ENCODE measurements at regions not wholly inside any gene's neighbourhood (a gene's known extent, or its start where the extent isn't known, plus 50 kb on each side); places are given as distances from the start of the nearest gene placed in this dataset.

DNA sequence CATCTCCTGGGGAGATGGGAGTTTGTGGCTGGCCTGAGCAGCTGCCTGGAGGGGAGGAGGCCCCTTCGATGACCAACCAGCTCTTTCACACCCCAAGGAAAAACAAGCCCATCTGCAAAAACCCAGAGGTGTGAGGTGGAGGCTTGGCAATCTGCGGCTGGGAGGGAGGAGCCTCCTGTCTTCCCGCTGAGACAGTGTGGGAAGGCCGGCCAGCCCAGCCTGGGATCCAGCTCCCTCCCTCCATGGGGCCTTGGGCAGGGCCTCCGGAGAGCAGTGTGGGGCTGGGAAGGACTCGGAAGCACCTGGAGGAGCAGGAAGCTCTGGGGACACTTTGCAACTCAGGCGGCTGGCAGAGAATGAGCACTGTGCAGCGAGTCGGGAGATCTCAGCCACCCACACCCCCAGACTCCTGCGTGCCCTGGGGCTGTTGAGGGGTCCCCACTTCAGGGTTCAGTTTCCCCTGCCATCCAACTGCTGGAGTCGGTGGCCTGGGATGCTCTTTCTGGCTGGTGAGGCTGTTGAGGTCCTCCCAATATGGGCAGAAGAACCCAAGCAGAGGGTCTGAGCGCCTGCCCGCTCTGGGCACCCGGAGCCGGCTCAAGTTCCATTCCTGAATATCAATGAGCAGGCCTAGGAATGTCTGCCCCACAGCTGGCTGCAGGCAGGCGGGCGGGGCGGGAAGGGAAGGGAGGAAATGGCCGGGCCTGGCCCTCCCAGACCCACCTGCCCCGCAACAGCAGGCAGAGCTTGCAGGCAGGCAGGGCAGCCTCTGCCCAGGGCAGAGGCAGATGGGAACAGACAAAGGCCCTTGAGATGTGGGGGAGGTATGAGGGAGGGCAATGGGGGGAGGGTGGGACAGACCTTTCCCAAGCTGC is 101.1 kb downstream of the FGF18 start:
- H2AFZ ChIP-seq (ENCODE audit: low read length): peak overlapping the region; percentile 19; the same call in 1 of the 2 replicates
- H3K36me3 ChIP-seq (ENCODE audit: control insufficient read depth in 2 of 4, insufficient read depth in 4 of 4, low read length in 3 of 4): no peaks in the 10 kb centered on the region
- 21% methylated on average over 15 of the region's 20 CpGs; no CpG with 5 or more reads in 1 of the 2 experiments for WGBS, 2 experiments (ENCODE audit: extremely low coverage in 1 of 2, insufficient coverage in 1 of 2, insufficient read length in 1 of 2, insufficient replicate concordance in 2 of 2, low coverage in 1 of 2, low lambda C conversion rate in 2 of 2, missing lambda C conversion rate in 1 of 2)
- no peak overlapping the region for H3K9ac ChIP-seq (replicated peaks in 1 of 4; ENCODE audit: extremely low read depth in 1 of 4, low read depth in 3 of 4, low read length in 3 of 4)
- ChIA-PET CTCF (ENCODE audit: partially characterized antibody) (interaction anchor here (0.7 to 3.4 kb wide), 13 partner anchors 11 to 486 kb away, joined by 3 to 21 read pairs (median 4); partner anchors contain the start of genes FBXW11 and FGF18), POLR2A (ENCODE audit: partially characterized antibody) (interaction anchor here (0.5 to 2.4 kb wide), 15 partner anchors 8 to 132 kb away, joined by 3 to 7 read pairs (median 3); partner anchors contain the start of gene NPM1)
- H4K5ac ChIP-seq (ENCODE audit: insufficient read length, low read depth, low read length): peak overlapping the region; percentile 13
- H3K27ac ChIP-seq (ENCODE audit: low read depth, low read length): peak overlapping the region; percentile 43; the same call in 1 of the 2 replicates
- peak overlapping the region; percentile 54 for H3K4ac ChIP-seq (replicated peaks; ENCODE audit: insufficient read length, low read depth, low read length)
- peak overlapping the region; percentile 91 for H2BK120ac ChIP-seq (replicated peaks; ENCODE audit: low read depth, low read length)
- DNase-seq (ENCODE audit: low read depth in 1 of 2, low spot score in 2 of 2) (peak; percentile 49 to 75), FAIRE-seq (no peak)
- peak overlapping the region; percentile 87; the same call in 1 of the 2 replicates for H4K8ac ChIP-seq (ENCODE audit: extremely low read depth, insufficient read depth, low read length)
- peak overlapping the region; percentile 65; the same call in 1 of the 2 replicates for H2AK5ac ChIP-seq (ENCODE audit: low read depth, low read length)
- H3K4me3 ChIP-seq (ENCODE audit: extremely low read depth in 1 of 4, insufficient read depth in 2 of 4, low read depth in 3 of 4, low read length in 4 of 4): peak overlapping the region in 3 of 4 experiments; percentile 21 to 46 (median 23); a peak in 5 of 8 replicates
- peak overlapping the region; percentile 77; the same call in 1 of the 2 replicates for H2BK5ac ChIP-seq (ENCODE audit: low read depth, low read length)
- no peaks in the 10 kb centered on the region; the same call in 1 of the 2 replicates for H3K23me2 ChIP-seq (ENCODE audit: low read depth, low read length)
- peak overlapping the region; percentile 77 for H2BK15ac ChIP-seq (ENCODE audit: low read length)
- peaks cover 0 to 12% (median 2%) of the 10 kb centered on the region in 4 experiments; a peak in 3 of 7 replicates for H3K27me3 ChIP-seq (replicated peaks in 1 of 4; ENCODE audit: control insufficient read depth in 3 of 4, extremely low read depth in 1 of 4, insufficient read depth in 3 of 4, low read length in 3 of 4)
- H2BK20ac ChIP-seq (ENCODE audit: low read length): peak overlapping the region; percentile 99
- H4K20me1 ChIP-seq (replicated peaks in 1 of 2; ENCODE audit: control insufficient read depth in 1 of 2, insufficient read depth in 2 of 2, low read length in 2 of 2): no peaks in the 10 kb centered on the region
- H3K9me3 ChIP-seq (ENCODE audit: insufficient read depth in 2 of 2, low read depth in 1 of 2, low read length in 1 of 2): peaks cover 0 to 3% of the 10 kb centered on the region in 2 experiments; a peak in 1 of 4 replicates
- H3K4me2 ChIP-seq (ENCODE audit: insufficient read depth in 1 of 2, low read depth in 2 of 2, low read length in 2 of 2): peak overlapping the region; percentile 25 to 70
- H4K91ac ChIP-seq (replicated peaks; ENCODE audit: insufficient read length, low read length): peak overlapping the region; percentile 95
- H3K79me2 ChIP-seq (ENCODE audit: control insufficient read depth in 1 of 2, insufficient read depth in 2 of 2, low read length in 2 of 2): no peaks in the 10 kb centered on the region
- peak overlapping the region; percentile 94 for H3K18ac ChIP-seq (ENCODE audit: extremely low read depth, low read length)
- no peak overlapping the region for H3K23ac ChIP-seq (ENCODE audit: insufficient read length)
- H3K56ac ChIP-seq (replicated peaks; ENCODE audit: insufficient read length, low read depth, low read length): peak overlapping the region; percentile 40
- H2BK12ac ChIP-seq (ENCODE audit: low read depth, low read length): peak overlapping the region; percentile 99; the same call in 1 of the 2 replicates
- H3K79me1 ChIP-seq (ENCODE audit: low read depth, low read length): no peaks in the 10 kb centered on the region
- H3K4me1 ChIP-seq (replicated peaks in 1 of 4; ENCODE audit: control insufficient read depth in 3 of 4, insufficient read depth in 4 of 4, low read length in 3 of 4): peaks cover 10 to 37% (median 20%) of the 10 kb centered on the region in 4 experiments
- H3K14ac ChIP-seq (ENCODE audit: insufficient read length): no peak overlapping the region
- TF ChIP-seq, protein P1, sequence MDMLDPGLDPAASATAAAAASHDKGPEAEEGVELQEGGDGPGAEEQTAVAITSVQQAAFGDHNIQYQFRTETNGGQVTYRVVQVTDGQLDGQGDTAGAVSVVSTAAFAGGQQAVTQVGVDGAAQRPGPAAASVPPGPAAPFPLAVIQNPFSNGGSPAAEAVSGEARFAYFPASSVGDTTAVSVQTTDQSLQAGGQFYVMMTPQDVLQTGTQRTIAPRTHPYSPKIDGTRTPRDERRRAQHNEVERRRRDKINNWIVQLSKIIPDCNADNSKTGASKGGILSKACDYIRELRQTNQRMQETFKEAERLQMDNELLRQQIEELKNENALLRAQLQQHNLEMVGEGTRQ (IDR thresholded peaks at IDR 0.05; ENCODE audit: low read length): no peak
- 0 out of 2 replicates have a peak, but pooled peaks have one; percentile 21 for TF ChIP-seq SRF (IDR thresholded peaks at IDR 0.05; ENCODE audit: low read depth, low read length)
- TF ChIP-seq ASH2L (IDR thresholded peaks at IDR 0.05; ENCODE audit: low read length): peak; percentile 64
- no peak for TF ChIP-seq RXRA (IDR thresholded peaks at IDR 0.05; ENCODE audit: insufficient read depth, low read depth, low read length)
- TF ChIP-seq SIX5 (IDR thresholded peaks at IDR 0.05; ENCODE audit: low read depth, low read length): no peak
- no peak for TF ChIP-seq NRF1 (IDR thresholded peaks at IDR 0.05; ENCODE audit: low read depth, low read length)
- TF ChIP-seq HDAC6 (IDR thresholded peaks at IDR 0.05; ENCODE audit: low read depth, low read length): no peak
- 0 out of 2 replicates have a peak, but pooled peaks have one; percentile 14 for TF ChIP-seq TAF1 (IDR thresholded peaks at IDR 0.05; ENCODE audit: low read depth, low read length)
- TF ChIP-seq MAFK (IDR thresholded peaks at IDR 0.05; ENCODE audit: low read depth, low read length): no peak
- TF ChIP-seq YY1 (IDR thresholded peaks at IDR 0.05; ENCODE audit: low read depth, low read length): peak; percentile 86

Measured in H1 (cell line).